Hepatocyte (in vitro differentiated cells): ENCODE measurements at regions not wholly inside any gene's neighbourhood (a gene's known extent, or its start where the extent isn't known, plus 50 kb on each side); places are given as distances from the start of the nearest gene placed in this dataset.

Experiments
- EZH2 ChIP-seq: fragments of 200-600 bp; sonication (generic); IDR thresholded peaks from 2 replicates; pipeline ENCODE4 v1.6.1; 2016; ENCODE audit warnings: antibody characterized with exemption, mild to moderate bottlenecking, borderline replicate concordance
- TF ChIP-seq, protein P1 (sequence below): fragments of 200-600 bp; sonication (generic); IDR thresholded peaks from 2 replicates; pipeline ENCODE4 v1.5.1; 2016; ENCODE audit warnings: antibody characterized with exemption, mild to moderate bottlenecking; ENCODE audit not compliant: poor library complexity

DNA sequence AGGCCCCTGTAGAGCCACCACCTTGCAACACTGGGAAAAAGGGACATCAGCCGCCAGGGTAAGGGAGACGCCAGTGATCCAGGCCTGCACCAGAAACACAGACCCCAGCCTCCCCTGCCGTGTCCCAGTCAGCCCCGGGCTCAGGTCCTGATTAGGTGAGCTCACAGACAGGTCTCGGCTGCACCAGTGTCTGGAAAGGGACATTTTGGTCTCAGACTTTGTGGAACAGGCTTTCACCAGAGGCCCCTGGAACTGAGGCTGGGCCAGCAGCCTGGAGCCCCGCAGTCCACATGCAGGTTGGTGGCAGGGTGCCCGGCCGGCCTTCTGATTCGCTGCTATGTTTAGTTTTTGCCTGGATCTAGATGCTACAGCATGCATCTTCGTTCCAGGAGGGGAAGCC lies 369.0 kb upstream of the IRX4 start:
- TF ChIP-seq EZH2 = no peak
- TF ChIP-seq, protein P1, sequence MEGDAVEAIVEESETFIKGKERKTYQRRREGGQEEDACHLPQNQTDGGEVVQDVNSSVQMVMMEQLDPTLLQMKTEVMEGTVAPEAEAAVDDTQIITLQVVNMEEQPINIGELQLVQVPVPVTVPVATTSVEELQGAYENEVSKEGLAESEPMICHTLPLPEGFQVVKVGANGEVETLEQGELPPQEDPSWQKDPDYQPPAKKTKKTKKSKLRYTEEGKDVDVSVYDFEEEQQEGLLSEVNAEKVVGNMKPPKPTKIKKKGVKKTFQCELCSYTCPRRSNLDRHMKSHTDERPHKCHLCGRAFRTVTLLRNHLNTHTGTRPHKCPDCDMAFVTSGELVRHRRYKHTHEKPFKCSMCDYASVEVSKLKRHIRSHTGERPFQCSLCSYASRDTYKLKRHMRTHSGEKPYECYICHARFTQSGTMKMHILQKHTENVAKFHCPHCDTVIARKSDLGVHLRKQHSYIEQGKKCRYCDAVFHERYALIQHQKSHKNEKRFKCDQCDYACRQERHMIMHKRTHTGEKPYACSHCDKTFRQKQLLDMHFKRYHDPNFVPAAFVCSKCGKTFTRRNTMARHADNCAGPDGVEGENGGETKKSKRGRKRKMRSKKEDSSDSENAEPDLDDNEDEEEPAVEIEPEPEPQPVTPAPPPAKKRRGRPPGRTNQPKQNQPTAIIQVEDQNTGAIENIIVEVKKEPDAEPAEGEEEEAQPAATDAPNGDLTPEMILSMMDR = no peak
